ENCODE measurements at regions not wholly inside any gene's neighbourhood (a gene's known extent, or its start where the extent isn't known, plus 50 kb on each side); places are given as distances from the start of the nearest gene placed in this dataset.
"Not testable (repeated sequence)": the region's sequence is repeated elsewhere in the genome, so short reads cannot be mapped to it uniquely, and the experiment has no call there.

- no peak for ATAC-seq
- DNase-seq (ENCODE audit: low spot score): no peak
These were observed 230.7 kb upstream of the SLC16A7 start for GRCh38 chr12:59365133-59365532.

- no peak for ATAC-seq
These were observed 238.0 kb upstream of the SLC16A7 start for GRCh38 chr12:59357811-59358210.

GRCh38 chr12:59346248-59346647 lies 249.6 kb upstream of the SLC16A7 start:
- not testable (repeated sequence) for ATAC-seq; DNase-seq (ENCODE audit: low spot score)

More at GRCh38 chr12:59357811-59358210, 238.0 kb upstream of the SLC16A7 start:
- no peak for DNase-seq (ENCODE audit: low spot score)

- DNase-seq (ENCODE audit: low spot score) (no peak), ATAC-seq (no peak)
These were observed 250.4 kb upstream of the SLC16A7 start for GRCh38 chr12:59345406-59345805.

- no peak for ATAC-seq
- no peak for DNase-seq (ENCODE audit: low spot score)
These were observed 251.6 kb upstream of the SLC16A7 start for GRCh38 chr12:59344224-59344623.

- DNase-seq (ENCODE audit: low spot score) (no peak), ATAC-seq (no peak)
These were observed 266.4 kb upstream of the SLC16A7 start for GRCh38 chr12:59329462-59329861.

GRCh38 chr12:59328395-59329075 lies 267.3 kb upstream of the SLC16A7 start:
- ATAC-seq; DNase-seq (ENCODE audit: low spot score): not testable (repeated sequence)

- not testable (repeated sequence) for DNase-seq (ENCODE audit: low spot score); ATAC-seq
These were observed 269.4 kb upstream of the SLC16A7 start for GRCh38 chr12:59326457-59326856.

- DNase-seq (ENCODE audit: low spot score) (no peak), ATAC-seq (no peak)
These were observed 273.4 kb upstream of the SLC16A7 start for GRCh38 chr12:59322473-59322872.

- no peak for ATAC-seq
- DNase-seq (ENCODE audit: low spot score): no peak
These were observed 274.6 kb upstream of the SLC16A7 start for GRCh38 chr12:59321278-59321677.

- DNase-seq (ENCODE audit: low spot score) (no peak), ATAC-seq (no peak)
These were observed 275.7 kb upstream of the SLC16A7 start for GRCh38 chr12:59320112-59320511.

- DNase-seq (ENCODE audit: low spot score) (no peak), ATAC-seq (no peak)
These were observed 276.9 kb upstream of the SLC16A7 start for GRCh38 chr12:59318940-59319339.

GRCh38 chr12:59317598-59317997 lies 278.2 kb upstream of the SLC16A7 start:
- ATAC-seq (no peak), DNase-seq (ENCODE audit: low spot score) (no peak)

- DNase-seq (ENCODE audit: low spot score) (no peak), ATAC-seq (no peak)
These were observed 278.9 kb upstream of the SLC16A7 start for GRCh38 chr12:59316938-59317337.

- ATAC-seq; DNase-seq (ENCODE audit: low spot score): not testable (repeated sequence)
These were observed 279.5 kb upstream of the SLC16A7 start for GRCh38 chr12:59316354-59316753.

GRCh38 chr12:59314209-59314608 lies 281.6 kb upstream of the SLC16A7 start:
- DNase-seq (ENCODE audit: low spot score) (no peak), ATAC-seq (no peak)

- no peak for ATAC-seq
- no peak for DNase-seq (ENCODE audit: low spot score)
These were observed 291.6 kb upstream of the SLC16A7 start for GRCh38 chr12:59304077-59304721.

GRCh38 chr12:59298296-59298695 lies 297.5 kb upstream of the SLC16A7 start:
- DNase-seq (ENCODE audit: low spot score) (no peak), ATAC-seq (no peak)

GRCh38 chr12:59294221-59294620 lies 301.6 kb upstream of the SLC16A7 start:
- no peak for ATAC-seq

GRCh38 chr12:59282999-59283398 lies 312.8 kb upstream of the SLC16A7 start:
- DNase-seq (ENCODE audit: low spot score) (no peak), ATAC-seq (no peak)

More at GRCh38 chr12:59294221-59294620, 301.6 kb upstream of the SLC16A7 start:
- no peak for DNase-seq (ENCODE audit: low spot score)

- not testable (repeated sequence) for ATAC-seq; DNase-seq (ENCODE audit: low spot score)
These were observed 322.3 kb upstream of the SLC16A7 start for GRCh38 chr12:59273561-59273960.

GRCh38 chr12:59268295-59268809 lies 327.5 kb upstream of the SLC16A7 start:
- DNase-seq (ENCODE audit: low spot score) (no peak), ATAC-seq (no peak)

Measured in left lobe of liver (tissue), 2 donors.